Left forelimb (tissue), 1 donor: ENCODE measurements at regions not wholly inside any gene's neighbourhood (a gene's known extent, or its start where the extent isn't known, plus 50 kb on each side); places are given as distances from the start of the nearest gene placed in this dataset.
A peak's percentile ranks its signal among the peaks of the same experiment; 100 is the strongest.

Experiments used
- DNase-seq: peaks from one replicate; pipeline ENCODE4 v3.0.0-alpha.2; 2018; ENCODE audit warnings: low spot score

GRCh38 chr13:50195045-50195444 is 179.8 kb downstream of the KCNRG start:
- DNase-seq = no peak

- no peak for DNase-seq
Measured at GRCh38 chr13:50196118-50196517, 180.9 kb downstream of the KCNRG start.

GRCh38 chr13:50197705-50198104 is 182.5 kb downstream of the KCNRG start:
- no peak for DNase-seq

GRCh38 chr13:50198508-50198907 is 183.3 kb downstream of the KCNRG start:
- no peak for DNase-seq

- no peak for DNase-seq
Measured at GRCh38 chr13:50200569-50200968, 185.3 kb downstream of the KCNRG start.

GRCh38 chr13:50200988-50201387 is 185.7 kb downstream of the KCNRG start:
- no peak for DNase-seq

- DNase-seq = no peak
Measured at GRCh38 chr13:50202485-50202884, 187.2 kb downstream of the KCNRG start.

- DNase-seq = no peak
Measured at GRCh38 chr13:50203256-50203941, 188.2 kb downstream of the KCNRG start.

GRCh38 chr13:50205581-50205980 is 190.3 kb downstream of the KCNRG start:
- no peak for DNase-seq

GRCh38 chr13:50208826-50209335 is 193.6 kb downstream of the KCNRG start:
- peak; percentile 68 for DNase-seq

- DNase-seq = no peak
Measured at GRCh38 chr13:50209631-50210030, 194.4 kb downstream of the KCNRG start.

GRCh38 chr13:50213526-50213925 is 198.3 kb downstream of the KCNRG start:
- no peak for DNase-seq

GRCh38 chr13:50214514-50214913 is 199.3 kb downstream of the KCNRG start:
- no peak for DNase-seq

- no peak for DNase-seq
Measured at GRCh38 chr13:50215399-50215798, 200.2 kb downstream of the KCNRG start.

GRCh38 chr13:50219743-50220142 is 204.5 kb downstream of the KCNRG start:
- DNase-seq = no peak

GRCh38 chr13:50220938-50221337 is 205.7 kb downstream of the KCNRG start:
- no peak for DNase-seq

GRCh38 chr13:50222569-50223332 is 207.5 kb downstream of the KCNRG start:
- peak; percentile 79 for DNase-seq

GRCh38 chr13:50224534-50224933 is 209.3 kb downstream of the KCNRG start:
- DNase-seq = no peak

GRCh38 chr13:50225193-50226155 is 210.2 kb downstream of the KCNRG start:
- DNase-seq = no peak

- no peak for DNase-seq
Measured at GRCh38 chr13:50226515-50227155, 211.4 kb downstream of the KCNRG start.

- DNase-seq = no peak
Measured at GRCh38 chr13:50227361-50227760, 212.1 kb downstream of the KCNRG start.

- DNase-seq = no peak
Measured at GRCh38 chr13:50228527-50228926, 213.3 kb downstream of the KCNRG start.
